ENCODE measurements at regions not wholly inside any gene's neighbourhood (a gene's known extent, or its start where the extent isn't known, plus 50 kb on each side); places are given as distances from the start of the nearest gene placed in this dataset.

DNA sequence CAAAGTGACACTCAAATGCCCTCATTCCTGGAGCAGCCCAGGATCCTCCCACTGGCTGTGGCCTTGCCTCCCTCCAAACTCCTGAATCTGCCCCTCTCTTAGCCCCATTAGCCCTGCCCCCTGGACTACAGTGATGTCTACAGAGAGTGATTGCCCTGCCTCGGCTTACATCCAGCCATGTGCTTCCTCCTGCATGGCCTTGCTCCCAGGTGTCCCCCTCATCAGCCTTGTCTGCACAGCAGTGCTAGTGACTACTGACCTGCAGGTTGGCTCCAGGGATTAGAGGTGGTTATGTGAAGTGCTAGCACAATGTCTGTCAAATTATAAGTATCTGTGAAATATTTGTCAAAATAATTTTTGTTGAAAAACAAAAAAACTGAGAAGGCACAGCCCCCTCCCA is 259.1 kb upstream of the MYT1L start:
- TF ChIP-seq, protein P1, sequence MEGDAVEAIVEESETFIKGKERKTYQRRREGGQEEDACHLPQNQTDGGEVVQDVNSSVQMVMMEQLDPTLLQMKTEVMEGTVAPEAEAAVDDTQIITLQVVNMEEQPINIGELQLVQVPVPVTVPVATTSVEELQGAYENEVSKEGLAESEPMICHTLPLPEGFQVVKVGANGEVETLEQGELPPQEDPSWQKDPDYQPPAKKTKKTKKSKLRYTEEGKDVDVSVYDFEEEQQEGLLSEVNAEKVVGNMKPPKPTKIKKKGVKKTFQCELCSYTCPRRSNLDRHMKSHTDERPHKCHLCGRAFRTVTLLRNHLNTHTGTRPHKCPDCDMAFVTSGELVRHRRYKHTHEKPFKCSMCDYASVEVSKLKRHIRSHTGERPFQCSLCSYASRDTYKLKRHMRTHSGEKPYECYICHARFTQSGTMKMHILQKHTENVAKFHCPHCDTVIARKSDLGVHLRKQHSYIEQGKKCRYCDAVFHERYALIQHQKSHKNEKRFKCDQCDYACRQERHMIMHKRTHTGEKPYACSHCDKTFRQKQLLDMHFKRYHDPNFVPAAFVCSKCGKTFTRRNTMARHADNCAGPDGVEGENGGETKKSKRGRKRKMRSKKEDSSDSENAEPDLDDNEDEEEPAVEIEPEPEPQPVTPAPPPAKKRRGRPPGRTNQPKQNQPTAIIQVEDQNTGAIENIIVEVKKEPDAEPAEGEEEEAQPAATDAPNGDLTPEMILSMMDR (IDR thresholded peaks at IDR 0.05; ENCODE audit: control extremely low read depth, extremely low read depth, low read depth, missing control alignments): no peak
- CTCF ChIA-PET: no interaction called here
- POLR2A ChIA-PET: no interaction called here
- DNase-seq (ENCODE audit: extremely low spot score): no peak

DNA sequence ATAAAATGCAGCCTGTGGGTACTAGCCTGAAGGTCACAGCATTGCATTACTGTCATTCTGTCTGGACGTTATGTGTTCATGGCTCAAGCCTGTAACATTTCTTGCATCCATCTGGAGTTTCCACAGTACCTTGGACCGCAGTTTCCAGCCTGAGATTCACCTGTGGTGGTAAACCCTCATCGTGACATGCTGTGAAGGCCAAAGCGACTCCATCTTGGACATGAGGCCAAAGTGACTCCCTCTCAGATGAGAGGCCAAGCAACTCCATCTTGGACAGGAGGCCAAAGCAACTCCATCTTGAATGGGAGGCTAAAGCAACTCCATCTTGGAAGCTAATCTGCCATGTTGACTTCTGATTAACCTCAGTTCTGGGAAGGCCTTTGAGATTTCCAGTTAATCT is 257.7 kb upstream of the MYT1L start:
- CTCF ChIA-PET: no interaction called here
- POLR2A ChIA-PET: no interaction called here
- TF ChIP-seq, protein P1 (IDR thresholded peaks at IDR 0.05; ENCODE audit: control extremely low read depth, extremely low read depth, low read depth, missing control alignments): no peak

DNA sequence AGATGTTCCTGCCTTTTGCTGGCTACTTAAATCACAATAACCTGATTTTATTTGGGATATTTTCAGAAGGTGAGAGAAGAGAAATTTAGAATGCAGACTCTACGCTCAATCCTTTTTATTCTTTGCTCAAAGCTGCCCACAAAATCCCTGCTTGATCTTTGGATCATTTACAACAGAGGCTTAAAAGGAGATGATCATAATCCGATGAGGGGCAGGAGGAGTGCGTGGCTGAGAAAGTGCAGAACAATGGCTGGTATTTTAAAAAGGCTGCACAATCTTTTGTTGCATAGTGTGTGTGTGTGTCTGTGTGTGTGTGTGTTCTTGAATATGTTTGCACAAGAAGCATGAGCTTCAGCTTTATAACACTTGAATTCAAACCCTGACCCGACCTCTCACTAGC is 256.3 kb upstream of the MYT1L start:
- POLR2A ChIA-PET: no interaction called here
- DNase-seq (ENCODE audit: extremely low spot score): no peak
- TF ChIP-seq, protein P1 (IDR thresholded peaks at IDR 0.05; ENCODE audit: control extremely low read depth, extremely low read depth, low read depth, missing control alignments): no peak
- CTCF ChIA-PET: no interaction called here

More for the DNA sequence above, 257.7 kb upstream of the MYT1L start:
- no peak for DNase-seq (ENCODE audit: extremely low spot score)

DNA sequence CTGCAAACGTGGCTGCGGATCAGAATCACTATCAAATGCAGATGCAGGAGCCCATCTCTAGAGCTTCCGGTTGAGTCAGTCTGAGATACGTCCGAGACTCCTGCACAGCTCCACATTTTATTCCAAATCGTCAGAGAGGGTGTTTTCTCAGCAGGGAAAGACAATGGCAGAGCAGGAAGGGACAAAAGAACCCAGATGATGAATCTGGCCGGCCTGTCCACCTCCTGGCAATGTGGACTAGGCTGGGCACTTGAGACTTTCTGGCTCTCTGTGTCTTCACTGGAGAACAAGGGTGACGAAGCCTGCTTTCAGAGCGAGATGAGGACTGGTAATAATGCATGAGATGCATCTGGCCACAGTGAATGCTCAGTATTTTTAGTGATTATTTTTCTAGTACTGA is 255.9 kb upstream of the MYT1L start:
- ChIA-PET CTCF (interaction anchor here (0.6 kb wide), 1 partner anchor 10 kb away, joined by 3 read pairs; no protein-coding TSS in a partner anchor), POLR2A (no interaction called here)
- TF ChIP-seq, protein P1 (IDR thresholded peaks at IDR 0.05; ENCODE audit: control extremely low read depth, extremely low read depth, low read depth, missing control alignments): no peak
- DNase-seq (ENCODE audit: extremely low spot score): no peak

DNA sequence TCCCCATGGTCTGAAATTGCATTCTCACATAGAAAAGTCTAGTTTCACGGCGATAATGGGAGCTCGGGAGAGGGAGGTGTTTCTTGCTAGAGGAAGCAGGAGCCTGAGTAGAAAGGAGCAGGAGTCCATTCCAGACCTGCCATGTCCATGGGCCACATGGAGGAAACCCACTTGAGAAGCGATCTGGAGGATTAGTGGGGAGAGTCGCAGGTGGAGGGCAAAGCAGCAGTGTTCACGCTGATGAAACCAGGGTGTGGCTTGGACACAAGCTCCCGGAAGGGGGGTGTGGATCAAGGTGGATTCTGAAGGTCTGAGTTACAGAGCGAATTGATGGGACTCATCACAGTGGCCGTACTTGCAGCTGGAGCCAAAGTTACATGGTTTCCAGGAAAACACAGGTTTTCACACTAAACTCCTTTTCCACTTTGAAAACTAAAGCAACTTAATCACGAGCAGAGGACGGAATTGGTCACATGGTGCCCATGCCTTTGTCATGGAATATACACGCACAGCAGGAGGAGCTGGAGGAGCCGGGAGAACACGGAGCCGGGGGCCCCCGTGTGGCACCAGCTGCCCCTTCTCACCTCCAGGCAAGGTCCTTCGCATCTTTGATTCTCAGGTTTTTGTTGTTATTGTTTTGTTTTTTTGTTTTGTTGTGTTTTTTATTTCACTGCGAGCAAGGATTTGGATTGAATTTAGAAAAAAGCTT is 255.1 kb upstream of the MYT1L start:
- no peak for DNase-seq (ENCODE audit: extremely low spot score)
- CTCF ChIA-PET: interaction anchor here (0.6 kb wide), 1 partner anchor 9 kb away, joined by 3 read pairs; no protein-coding TSS in a partner anchor
- TF ChIP-seq, protein P1 (IDR thresholded peaks at IDR 0.05; ENCODE audit: control extremely low read depth, extremely low read depth, low read depth, missing control alignments): no peak
- POLR2A ChIA-PET: no interaction called here

DNA sequence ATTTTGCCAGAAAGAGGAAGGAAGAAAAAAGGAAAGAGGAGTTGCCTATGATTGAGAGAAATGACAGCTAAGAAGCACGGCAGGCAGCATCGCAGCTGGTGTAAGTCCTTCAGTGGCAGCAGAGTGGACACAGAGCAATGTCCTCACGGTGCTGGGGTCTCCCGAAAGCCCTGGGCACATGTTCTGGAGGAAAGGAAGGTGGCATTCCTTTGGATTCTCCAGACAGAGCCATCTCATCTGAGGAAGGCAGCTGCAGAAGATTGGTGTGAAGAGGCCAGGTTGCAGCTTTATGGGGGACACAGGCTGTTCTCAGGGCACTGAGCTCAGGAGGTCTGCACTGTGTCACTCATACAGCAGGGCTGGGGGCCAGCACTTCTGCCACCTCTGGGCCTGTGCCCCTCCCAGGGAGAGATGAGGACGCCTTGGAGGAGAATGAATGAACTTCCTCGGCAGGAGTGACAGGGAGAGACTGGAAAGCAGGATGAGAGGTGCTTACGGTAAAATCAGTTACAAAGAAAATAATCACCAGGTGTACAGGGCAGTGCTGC is 252.0 kb upstream of the MYT1L start:
- CTCF ChIA-PET: interaction anchor here (0.9 to 1.4 kb wide), 4 partner anchors 9 to 28 kb away, joined by 3 read pairs; no protein-coding TSS in a partner anchor
- TF ChIP-seq, protein P1 (IDR thresholded peaks at IDR 0.05; ENCODE audit: control extremely low read depth, extremely low read depth, low read depth, missing control alignments): no peak
- DNase-seq (ENCODE audit: extremely low spot score): no peak
- POLR2A ChIA-PET: no interaction called here
